ENCODE measurements at regions not wholly inside any gene's neighbourhood (a gene's known extent, or its start where the extent isn't known, plus 50 kb on each side); places are given as distances from the start of the nearest gene placed in this dataset.
"Not testable (repeated sequence)": the region's sequence is repeated elsewhere in the genome, so short reads cannot be mapped to it uniquely, and the experiment has no call there.

GRCh38 chr9:15069106-15069505, 158.9 kb upstream of the FREM1 start:
- no peaks in the 10 kb centered on the region for H3K36me3 ChIP-seq
- TF ChIP-seq POLR2A (IDR thresholded peaks at IDR 0.05) (no peak), POLR2AphosphoS5 (IDR thresholded peaks at IDR 0.05; ENCODE audit: insufficient read depth in 1 of 2, low read depth in 1 of 2) (no peak), CTCF (IDR thresholded peaks at IDR 0.05) (no peak)
- H3K4me1 ChIP-seq: no peaks in the 10 kb centered on the region
- H3K9me3 ChIP-seq: no peaks in the 10 kb centered on the region
- H3K27me3 ChIP-seq: no peaks in the 10 kb centered on the region
- no peak for DNase-seq (ENCODE audit: extremely low spot score in 2 of 2)
- H3K4me3 ChIP-seq: no peak overlapping the region
- intact Hi-C loops (cut with DNase I): no loop called here
- H3K27ac ChIP-seq: no peak overlapping the region

- no peak for TF ChIP-seq CTCF (IDR thresholded peaks at IDR 0.05)
- TF ChIP-seq POLR2A (IDR thresholded peaks at IDR 0.05): no peak
- TF ChIP-seq POLR2AphosphoS5 (IDR thresholded peaks at IDR 0.05; ENCODE audit: insufficient read depth in 1 of 2, low read depth in 1 of 2): no peak
- no peaks in the 10 kb centered on the region for H3K36me3 ChIP-seq
- intact Hi-C loops (cut with DNase I): no loop called here
Observed at GRCh38 chr9:15068261-15068660, 158.0 kb upstream of the FREM1 start.

GRCh38 chr9:15059003-15059402, 148.8 kb upstream of the FREM1 start:
- no peaks in the 10 kb centered on the region for H3K27me3 ChIP-seq
- no peaks in the 10 kb centered on the region for H3K4me1 ChIP-seq
- no peak for DNase-seq (ENCODE audit: extremely low spot score in 2 of 2)
- no peaks in the 10 kb centered on the region for H3K9me3 ChIP-seq
- no peaks in the 10 kb centered on the region for H3K36me3 ChIP-seq
- no peak overlapping the region for H3K27ac ChIP-seq
- intact Hi-C loops (cut with DNase I): no loop called here
- TF ChIP-seq POLR2AphosphoS5 (IDR thresholded peaks at IDR 0.05; ENCODE audit: insufficient read depth in 1 of 2, low read depth in 1 of 2) (no peak), CTCF (IDR thresholded peaks at IDR 0.05) (no peak), POLR2A (IDR thresholded peaks at IDR 0.05) (no peak)
- H3K4me3 ChIP-seq: no peak overlapping the region

More at GRCh38 chr9:15068261-15068660, 158.0 kb upstream of the FREM1 start:
- no peak overlapping the region for H3K4me3 ChIP-seq
- no peak for DNase-seq (ENCODE audit: extremely low spot score in 2 of 2)
- no peaks in the 10 kb centered on the region for H3K27me3 ChIP-seq
- no peaks in the 10 kb centered on the region for H3K4me1 ChIP-seq
- H3K9me3 ChIP-seq: no peaks in the 10 kb centered on the region
- no peak overlapping the region for H3K27ac ChIP-seq

- TF ChIP-seq CTCF (IDR thresholded peaks at IDR 0.05) (no peak), POLR2AphosphoS5 (IDR thresholded peaks at IDR 0.05; ENCODE audit: insufficient read depth in 1 of 2, low read depth in 1 of 2) (no peak), POLR2A (IDR thresholded peaks at IDR 0.05) (no peak)
- Histone ChIP-seq H3K27ac (no peak overlapping the region), H3K9me3 (no peaks in the 10 kb centered on the region), H3K27me3 (no peaks in the 10 kb centered on the region), H3K4me3 (no peak overlapping the region), H3K4me1 (no peaks in the 10 kb centered on the region), H3K36me3 (no peaks in the 10 kb centered on the region)
- intact Hi-C loops (cut with DNase I): no loop called here
- DNase-seq (ENCODE audit: extremely low spot score in 2 of 2): no peak
Observed at GRCh38 chr9:15058236-15058635, 148.0 kb upstream of the FREM1 start.

- H3K4me1 ChIP-seq; H3K9me3 ChIP-seq; H3K4me3 ChIP-seq; H3K27me3 ChIP-seq; H3K27ac ChIP-seq; H3K36me3 ChIP-seq; intact Hi-C loops (cut with DNase I); DNase-seq (ENCODE audit: extremely low spot score in 2 of 2): not testable (repeated sequence)
Observed at GRCh38 chr9:15055284-15055683, 145.1 kb upstream of the FREM1 start.

GRCh38 chr9:15048772-15049171, 138.5 kb upstream of the FREM1 start:
- no peak overlapping the region for H3K4me3 ChIP-seq
- H3K27ac ChIP-seq: no peak overlapping the region
- no peak for DNase-seq (ENCODE audit: extremely low spot score in 2 of 2)
- intact Hi-C loops (cut with DNase I): no loop called here
- TF ChIP-seq POLR2AphosphoS5 (IDR thresholded peaks at IDR 0.05; ENCODE audit: insufficient read depth in 1 of 2, low read depth in 1 of 2): no peak
- no peak for TF ChIP-seq CTCF (IDR thresholded peaks at IDR 0.05)
- no peak for TF ChIP-seq POLR2A (IDR thresholded peaks at IDR 0.05)
- H3K27me3 ChIP-seq: no peaks in the 10 kb centered on the region
- H3K4me1 ChIP-seq: no peaks in the 10 kb centered on the region
- H3K9me3 ChIP-seq: no peaks in the 10 kb centered on the region
- no peaks in the 10 kb centered on the region for H3K36me3 ChIP-seq
